ENCODE measurements at regions not wholly inside any gene's neighbourhood (a gene's known extent, or its start where the extent isn't known, plus 50 kb on each side); places are given as distances from the start of the nearest gene placed in this dataset.

GRCh38 chr5:173420108-173420507 is 91.9 kb upstream of the STC2 start:
- Mint-ChIP-seq H3K4me3 (no peak overlapping the region), H3K27ac (no peak overlapping the region), H3K4me1 (no peaks in the 10 kb centered on the region), H3K9me3 (peaks cover 4% of the 10 kb centered on the region), H3K27me3 (peaks cover 4% of the 10 kb centered on the region), H3K36me3 (no peaks in the 10 kb centered on the region)
- CTCF ChIA-PET: no interaction called here
- DNase-seq: no peak

GRCh38 chr5:173413471-173413982 is 85.3 kb upstream of the STC2 start:
- DNase-seq: no peak
- H3K36me3 Mint-ChIP-seq: no peaks in the 10 kb centered on the region
- H3K4me1 Mint-ChIP-seq: no peaks in the 10 kb centered on the region
- CTCF ChIA-PET: no interaction called here
- H3K27ac Mint-ChIP-seq: no peak overlapping the region
- H3K27me3 Mint-ChIP-seq: peaks cover 10% of the 10 kb centered on the region
- no peak overlapping the region for H3K4me3 Mint-ChIP-seq
- H3K9me3 Mint-ChIP-seq: peaks cover 2% of the 10 kb centered on the region

GRCh38 chr5:173412566-173412965 is 84.4 kb upstream of the STC2 start:
- H3K27ac Mint-ChIP-seq: no peak overlapping the region
- peaks cover 10% of the 10 kb centered on the region for H3K27me3 Mint-ChIP-seq
- no peaks in the 10 kb centered on the region for H3K36me3 Mint-ChIP-seq
- DNase-seq: no peak
- no peak overlapping the region for H3K4me3 Mint-ChIP-seq
- CTCF ChIA-PET: no interaction called here
- no peaks in the 10 kb centered on the region for H3K9me3 Mint-ChIP-seq
- no peaks in the 10 kb centered on the region for H3K4me1 Mint-ChIP-seq

GRCh38 chr5:173411791-173412555 is 83.8 kb upstream of the STC2 start:
- Mint-ChIP-seq H3K4me3 (no peak overlapping the region), H3K36me3 (no peaks in the 10 kb centered on the region), H3K4me1 (no peaks in the 10 kb centered on the region), H3K27me3 (peaks cover 10% of the 10 kb centered on the region), H3K9me3 (no peaks in the 10 kb centered on the region), H3K27ac (no peak overlapping the region)
- CTCF ChIA-PET: no interaction called here
- no peak for DNase-seq

- no peaks in the 10 kb centered on the region for H3K9me3 Mint-ChIP-seq
- H3K36me3 Mint-ChIP-seq: no peaks in the 10 kb centered on the region
- H3K27ac Mint-ChIP-seq: no peak overlapping the region
- H3K4me1 Mint-ChIP-seq: no peaks in the 10 kb centered on the region
- no peak overlapping the region for H3K4me3 Mint-ChIP-seq
- peaks cover 7% of the 10 kb centered on the region for H3K27me3 Mint-ChIP-seq
- CTCF ChIA-PET: no interaction called here
- no peak for DNase-seq
These were observed 82.4 kb upstream of the STC2 start for GRCh38 chr5:173410459-173411233.

- no peak overlapping the region for H3K4me3 Mint-ChIP-seq
- no peaks in the 10 kb centered on the region for H3K4me1 Mint-ChIP-seq
- H3K27me3 Mint-ChIP-seq: peaks cover 6% of the 10 kb centered on the region
- no peak for DNase-seq
- CTCF ChIA-PET: no interaction called here
- no peak overlapping the region for H3K27ac Mint-ChIP-seq
- H3K36me3 Mint-ChIP-seq: no peaks in the 10 kb centered on the region
- no peaks in the 10 kb centered on the region for H3K9me3 Mint-ChIP-seq
These were observed 80.7 kb upstream of the STC2 start for GRCh38 chr5:173408946-173409345.

GRCh38 chr5:173399851-173400250 is 71.6 kb upstream of the STC2 start:
- H3K9me3 Mint-ChIP-seq: no peaks in the 10 kb centered on the region
- H3K27me3 Mint-ChIP-seq: peaks cover 8% of the 10 kb centered on the region
- no peak for DNase-seq
- H3K36me3 Mint-ChIP-seq: no peaks in the 10 kb centered on the region
- CTCF ChIA-PET: no interaction called here
- no peaks in the 10 kb centered on the region for H3K4me1 Mint-ChIP-seq
- no peak overlapping the region for H3K27ac Mint-ChIP-seq
- H3K4me3 Mint-ChIP-seq: no peak overlapping the region

- Mint-ChIP-seq H3K4me3 (no peak overlapping the region), H3K4me1 (no peaks in the 10 kb centered on the region), H3K27me3 (peaks cover 8% of the 10 kb centered on the region), H3K36me3 (no peaks in the 10 kb centered on the region), H3K9me3 (no peaks in the 10 kb centered on the region), H3K27ac (no peak overlapping the region)
- CTCF ChIA-PET: no interaction called here
- no peak for DNase-seq
These were observed 69.3 kb upstream of the STC2 start for GRCh38 chr5:173397516-173397915.

- CTCF ChIA-PET: interaction anchor here (0.7 kb wide), 1 partner anchor 1269 kb away, joined by 4 read pairs; no protein-coding TSS in a partner anchor
- Mint-ChIP-seq H3K4me1 (no peaks in the 10 kb centered on the region), H3K9me3 (no peaks in the 10 kb centered on the region), H3K4me3 (no peak overlapping the region), H3K27ac (no peak overlapping the region), H3K36me3 (no peaks in the 10 kb centered on the region), H3K27me3 (peaks cover 8% of the 10 kb centered on the region)
- DNase-seq: no peak
These were observed 68.2 kb upstream of the STC2 start for GRCh38 chr5:173396311-173396993.

- CTCF ChIA-PET: interaction anchor here (0.7 kb wide), 1 partner anchor 1269 kb away, joined by 4 read pairs; no protein-coding TSS in a partner anchor
- Mint-ChIP-seq H3K27ac (no peak overlapping the region), H3K4me3 (no peak overlapping the region), H3K36me3 (no peaks in the 10 kb centered on the region), H3K27me3 (peaks cover 11% of the 10 kb centered on the region), H3K9me3 (no peaks in the 10 kb centered on the region), H3K4me1 (no peaks in the 10 kb centered on the region)
- DNase-seq: no peak
These were observed 67.7 kb upstream of the STC2 start for GRCh38 chr5:173395933-173396308.

- Mint-ChIP-seq H3K27ac (no peak overlapping the region), H3K9me3 (no peaks in the 10 kb centered on the region), H3K4me1 (no peaks in the 10 kb centered on the region), H3K4me3 (no peak overlapping the region), H3K36me3 (no peaks in the 10 kb centered on the region), H3K27me3 (peaks cover 14% of the 10 kb centered on the region)
- no peak for DNase-seq
- CTCF ChIA-PET: interaction anchor here (0.7 kb wide), 1 partner anchor 1270 kb away, joined by 4 read pairs; no protein-coding TSS in a partner anchor
These were observed 67.2 kb upstream of the STC2 start for GRCh38 chr5:173395257-173395932.

GRCh38 chr5:173394701-173395100 is 66.5 kb upstream of the STC2 start:
- Mint-ChIP-seq H3K27me3 (peaks cover 19% of the 10 kb centered on the region), H3K9me3 (no peaks in the 10 kb centered on the region), H3K27ac (no peak overlapping the region), H3K36me3 (no peaks in the 10 kb centered on the region), H3K4me3 (no peak overlapping the region), H3K4me1 (no peaks in the 10 kb centered on the region)
- CTCF ChIA-PET: no interaction called here
- DNase-seq: no peak

GRCh38 chr5:173392172-173392571 is 64.0 kb upstream of the STC2 start:
- H3K9me3 Mint-ChIP-seq: peaks cover 3% of the 10 kb centered on the region
- no peak for DNase-seq
- CTCF ChIA-PET: no interaction called here
- H3K4me1 Mint-ChIP-seq: no peaks in the 10 kb centered on the region
- peaks cover 19% of the 10 kb centered on the region for H3K27me3 Mint-ChIP-seq
- H3K36me3 Mint-ChIP-seq: no peaks in the 10 kb centered on the region
- H3K4me3 Mint-ChIP-seq: no peak overlapping the region
- H3K27ac Mint-ChIP-seq: no peak overlapping the region

- CTCF ChIA-PET: interaction anchor here (1.0 kb wide), 1 partner anchor 9 kb away, joined by 3 read pairs; no protein-coding TSS in a partner anchor
- Mint-ChIP-seq H3K4me1 (no peaks in the 10 kb centered on the region), H3K4me3 (no peak overlapping the region)
These were observed 62.8 kb upstream of the STC2 start for GRCh38 chr5:173391031-173391430.

More at GRCh38 chr5:173391031-173391430, 62.8 kb upstream of the STC2 start:
- Mint-ChIP-seq H3K27me3 (peaks cover 16% of the 10 kb centered on the region), H3K9me3 (peaks cover 5% of the 10 kb centered on the region), H3K27ac (no peak overlapping the region), H3K36me3 (no peaks in the 10 kb centered on the region)
- DNase-seq: no peak

Measured in activated naive CD4-positive, alpha-beta T cell treated with anti-CD3 and anti-CD28 coated beads, Interleukin-2, amount 10 ng/mL, durations not matched to agents 7 days and 5 days (primary cell).